NOMO-1 (cell line): ENCODE measurements at regions not wholly inside any gene's neighbourhood (a gene's known extent, or its start where the extent isn't known, plus 50 kb on each side); places are given as distances from the start of the nearest gene placed in this dataset.

Experiments used
- DNase-seq, 2 experiments: peaks; one replicate each; lab custom pipeline; 2025; ENCODE audit not compliant: unreplicated experiment in 2 of 2; lab: John Stamatoyannopoulos, UW

- no peak for DNase-seq
Observed at GRCh38 chr13:30006246-30006645, 155.8 kb upstream of the UBL3 start.

GRCh38 chr13:30004204-30004603 is 153.8 kb upstream of the UBL3 start:
- DNase-seq = peak; percentile 45 to 57

DNA sequence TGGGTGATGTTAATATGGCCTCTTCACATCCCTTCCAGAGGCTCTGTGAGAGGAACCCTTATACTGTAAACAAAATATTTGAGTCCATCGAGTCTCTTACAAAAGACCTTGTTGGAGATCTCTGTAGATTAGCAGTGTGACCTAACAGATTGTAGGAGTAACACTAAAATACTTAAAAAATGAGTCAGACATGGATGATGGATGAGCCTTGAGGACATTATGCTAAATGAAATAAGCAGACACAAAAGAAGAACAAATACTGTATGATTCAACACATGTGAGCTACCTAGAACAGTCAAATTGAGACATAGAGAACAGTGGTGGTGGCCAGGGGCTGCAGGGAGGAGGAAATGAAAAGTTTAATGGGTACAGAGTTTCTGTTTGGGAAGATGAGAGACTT is 152.2 kb upstream of the UBL3 start:
- no peak for DNase-seq

- no peak for DNase-seq
Observed at GRCh38 chr13:30000370-30000765, 150.0 kb upstream of the UBL3 start.

GRCh38 chr13:29999492-30000369 is 149.3 kb upstream of the UBL3 start:
- DNase-seq = no peak

- DNase-seq = no peak
Observed at GRCh38 chr13:29996316-29996715, 145.9 kb upstream of the UBL3 start.

DNA sequence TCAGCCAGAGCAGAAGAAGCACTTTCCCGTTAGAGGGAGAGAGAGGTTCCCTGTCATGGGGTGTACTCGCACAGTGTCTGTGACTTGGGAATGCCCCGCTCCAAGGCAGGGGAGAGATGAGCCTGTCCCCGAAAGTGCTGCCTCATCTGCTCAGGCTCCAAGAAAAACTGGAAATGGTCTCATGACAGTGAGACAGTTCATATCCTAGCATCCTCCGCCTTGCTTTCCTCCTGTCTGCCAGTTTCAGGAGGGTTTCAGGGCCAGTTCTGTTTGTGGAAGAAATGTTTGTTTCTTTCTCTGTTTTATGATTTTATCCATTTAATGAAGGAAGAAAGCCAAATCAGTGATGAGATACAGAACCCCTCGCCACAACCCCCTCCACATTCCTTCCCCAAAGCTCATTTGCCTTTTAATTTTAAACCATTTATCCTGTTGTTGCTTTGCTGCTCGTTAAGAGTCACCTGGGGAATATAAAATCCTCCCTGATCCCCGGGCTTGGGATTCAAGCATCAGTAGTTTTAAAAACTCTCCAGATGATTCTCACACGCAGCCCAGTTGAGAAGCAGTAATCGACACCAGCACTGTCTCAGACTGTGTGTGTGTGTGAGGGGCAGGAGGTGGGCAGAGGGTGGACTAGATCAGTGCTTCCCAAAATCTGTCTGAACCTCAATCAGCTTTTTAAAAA is 144.6 kb upstream of the UBL3 start:
- no peak for DNase-seq

GRCh38 chr13:29993716-29994488 is 143.5 kb upstream of the UBL3 start:
- no peak for DNase-seq

DNA sequence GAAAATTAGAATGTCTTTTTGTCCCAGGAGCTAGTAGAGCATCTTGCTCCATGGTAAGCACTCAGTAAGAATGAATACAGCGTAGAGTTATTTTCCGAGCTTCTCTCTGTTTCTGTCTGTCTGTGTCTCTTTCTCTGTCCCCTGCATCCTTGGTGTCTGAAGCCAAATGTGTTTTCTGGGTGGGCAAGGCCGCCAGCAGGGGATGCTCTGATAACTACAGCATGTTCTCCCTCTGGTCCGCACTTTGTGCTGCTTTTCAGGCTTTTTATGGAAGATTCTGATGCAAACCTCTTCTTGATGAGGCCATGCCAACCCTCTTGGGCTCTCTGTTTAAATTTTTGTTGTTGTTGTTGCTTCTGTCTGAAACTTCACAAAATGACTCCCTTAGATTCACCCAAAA is 142.8 kb upstream of the UBL3 start:
- no peak for DNase-seq

GRCh38 chr13:29991343-29991742 is 140.9 kb upstream of the UBL3 start:
- no peak for DNase-seq

- no peak for DNase-seq
Observed at GRCh38 chr13:29987340-29987739, 136.9 kb upstream of the UBL3 start.

GRCh38 chr13:29980339-29980738 is 129.9 kb upstream of the UBL3 start:
- no peak for DNase-seq

GRCh38 chr13:29978211-29978610 is 127.8 kb upstream of the UBL3 start:
- no peak for DNase-seq

DNA sequence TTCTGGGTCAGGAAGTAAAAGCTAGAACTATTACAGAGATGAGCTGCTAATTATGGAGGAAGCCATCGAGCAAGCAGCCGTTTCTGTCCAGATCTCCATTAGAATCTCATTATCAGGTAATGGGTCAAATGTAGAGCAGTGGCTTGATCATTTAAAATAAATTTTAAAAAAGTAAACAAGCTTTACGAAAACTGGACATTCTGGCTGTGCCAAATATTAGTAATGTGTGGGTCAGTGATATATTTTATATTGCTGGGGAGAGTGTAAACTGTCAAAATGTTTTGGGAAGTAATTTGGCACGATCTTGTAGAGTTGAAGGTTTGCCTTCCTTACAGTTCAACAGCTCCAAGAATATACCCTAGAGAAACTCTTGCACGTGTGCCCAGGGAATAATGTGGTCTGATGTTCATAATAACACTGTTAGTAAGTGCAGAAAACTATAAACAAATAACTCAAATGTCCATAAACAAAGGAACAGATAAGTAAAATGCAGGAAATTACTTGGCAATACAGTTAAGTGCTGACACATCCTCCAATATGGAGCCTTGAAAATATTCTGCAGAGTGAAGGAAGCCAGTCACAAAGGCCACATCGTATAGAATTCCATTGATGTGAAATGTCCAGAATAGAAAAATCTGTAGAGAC is 127.2 kb upstream of the UBL3 start:
- no peak for DNase-seq

DNA sequence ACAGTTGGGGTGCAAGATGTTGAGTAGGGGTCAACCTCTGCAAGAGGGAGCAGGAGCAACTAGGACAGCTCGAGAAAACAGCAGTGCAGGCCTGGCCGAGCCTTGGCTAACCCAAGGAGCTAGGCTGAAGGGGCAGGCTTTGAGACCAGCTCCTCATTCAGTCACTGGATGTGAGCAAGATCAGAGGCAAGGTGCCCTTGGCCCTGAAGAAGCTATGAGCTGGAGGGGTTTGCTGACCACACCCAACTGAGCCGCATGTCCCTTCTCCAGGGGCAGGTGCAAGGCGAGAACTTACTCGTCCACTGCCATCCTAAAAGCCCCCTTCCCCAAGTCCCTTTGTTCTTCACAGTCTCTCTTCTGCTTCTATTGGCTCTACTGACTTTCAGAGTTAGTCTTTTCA is 126.1 kb upstream of the UBL3 start:
- DNase-seq = no peak

- no peak for DNase-seq
Observed at GRCh38 chr13:29975283-29975682, 124.9 kb upstream of the UBL3 start.

DNA sequence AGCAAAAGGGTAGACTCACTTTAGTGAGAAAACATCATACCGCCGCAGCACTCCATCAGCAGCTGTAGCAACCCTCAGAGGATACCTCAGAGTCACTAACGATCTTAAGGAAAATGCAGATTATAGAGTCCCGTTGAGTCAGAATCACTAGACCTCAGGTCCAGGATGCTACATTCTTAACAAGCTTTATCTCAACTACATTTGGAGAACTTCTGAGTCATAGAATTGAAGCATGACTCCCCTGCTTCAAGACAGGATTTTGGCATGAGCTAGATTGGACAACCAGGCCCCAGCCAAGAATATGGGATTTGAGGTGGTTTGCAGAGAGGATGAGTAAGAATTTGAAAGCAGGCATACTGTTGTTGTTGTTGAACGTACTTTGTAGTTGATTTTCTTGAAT is 118.9 kb upstream of the UBL3 start:
- DNase-seq = no peak

- DNase-seq = no peak
Observed at GRCh38 chr13:29964181-29964845, 113.9 kb upstream of the UBL3 start.

DNA sequence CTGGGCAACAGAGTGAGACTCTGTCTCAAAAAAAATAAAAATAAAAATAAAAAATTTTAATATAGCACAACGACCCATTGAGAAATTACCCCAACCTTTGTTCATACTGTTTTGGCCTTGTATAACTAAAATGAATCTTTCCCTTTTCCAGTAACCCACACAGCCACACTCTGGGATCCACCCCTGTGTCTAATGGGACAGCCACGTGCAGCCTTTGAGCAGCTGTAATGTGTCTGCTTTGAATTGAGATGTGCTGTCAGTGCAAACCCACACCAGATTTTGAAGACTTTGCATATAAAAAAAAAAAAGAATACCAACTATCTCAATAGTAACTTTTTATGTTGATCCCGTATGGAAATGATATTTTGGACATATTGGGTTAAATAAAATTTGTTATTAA is 112.7 kb upstream of the UBL3 start:
- DNase-seq = no peak

GRCh38 chr13:29961036-29961670 is 110.7 kb upstream of the UBL3 start:
- no peak for DNase-seq
